NCI-H146 treated with DMSO at 0.1 percent for 48 hours (cell line): ENCODE measurements at regions not wholly inside any gene's neighbourhood (a gene's known extent, or its start where the extent isn't known, plus 50 kb on each side); places are given as distances from the start of the nearest gene placed in this dataset.

Experiments used
- DNase-seq: peaks from one replicate; lab custom pipeline; 2025; ENCODE audit not compliant: unreplicated experiment; lab: John Stamatoyannopoulos, UW

GRCh38 chr3:28645149-28645548, 296.5 kb upstream of the AZI2 start:
- peak; percentile 45 for DNase-seq

- peak; percentile 10 for DNase-seq
Measured at GRCh38 chr3:28646435-28646834, 297.8 kb upstream of the AZI2 start.

GRCh38 chr3:28649266-28649665, 300.6 kb upstream of the AZI2 start:
- DNase-seq, result no peak

- no peak for DNase-seq
Measured at GRCh38 chr3:28651159-28651558, 302.5 kb upstream of the AZI2 start.

- DNase-seq, result no peak
Measured at GRCh38 chr3:28664123-28664522, 315.5 kb upstream of the AZI2 start.

GRCh38 chr3:28667646-28668621, 319.3 kb upstream of the AZI2 start:
- peak; percentile 38 for DNase-seq

- DNase-seq, result no peak
Measured at GRCh38 chr3:28669870-28670269, 321.2 kb upstream of the AZI2 start.

GRCh38 chr3:28672406-28672805, 323.8 kb upstream of the AZI2 start:
- DNase-seq, result no peak

- DNase-seq, result no peak
Measured at GRCh38 chr3:28673446-28673845, 324.8 kb upstream of the AZI2 start.

GRCh38 chr3:28674212-28674611, 325.6 kb upstream of the AZI2 start:
- DNase-seq, result no peak

- no peak for DNase-seq
Measured at GRCh38 chr3:28677581-28677980, 329.0 kb upstream of the AZI2 start.

- DNase-seq, result no peak
Measured at GRCh38 chr3:28678086-28678485, 329.5 kb upstream of the AZI2 start.

GRCh38 chr3:28680050-28680449, 331.4 kb upstream of the AZI2 start:
- DNase-seq, result no peak

GRCh38 chr3:28682121-28682520, 333.5 kb upstream of the AZI2 start:
- no peak for DNase-seq

GRCh38 chr3:28690176-28690575, 341.6 kb upstream of the AZI2 start:
- DNase-seq, result no peak

- DNase-seq, result no peak
Measured at GRCh38 chr3:28698706-28699105, 350.1 kb upstream of the AZI2 start.

- peak; percentile 74 for DNase-seq
Measured at GRCh38 chr3:28699283-28699682, 350.7 kb upstream of the AZI2 start.

GRCh38 chr3:28700728-28701127, 352.1 kb upstream of the AZI2 start:
- DNase-seq, result no peak

GRCh38 chr3:28703843-28704242, 355.2 kb upstream of the AZI2 start:
- no peak for DNase-seq

GRCh38 chr3:28711293-28711692, 362.7 kb upstream of the AZI2 start:
- no peak for DNase-seq

- no peak for DNase-seq
Measured at GRCh38 chr3:28716939-28717338, 368.3 kb upstream of the AZI2 start.

- DNase-seq, result no peak
Measured at GRCh38 chr3:28718074-28718849, 369.6 kb upstream of the AZI2 start.
